HS-27A (cell line): ENCODE measurements at regions not wholly inside any gene's neighbourhood (a gene's known extent, or its start where the extent isn't known, plus 50 kb on each side); places are given as distances from the start of the nearest gene placed in this dataset.

ENCODE experiments used
- DNase-seq: peaks from one replicate; pipeline ENCODE4 v3.0.0-alpha.2; 2012; ENCODE audit warnings: low read depth, missing footprints

GRCh38 chr2:129069875-129070594, 751.4 kb upstream of the HS6ST1 start:
- no peak for DNase-seq

- no peak for DNase-seq
Observed at GRCh38 chr2:129070663-129071062, 752.0 kb upstream of the HS6ST1 start.

GRCh38 chr2:129071531-129071930, 752.9 kb upstream of the HS6ST1 start:
- no peak for DNase-seq

GRCh38 chr2:129074298-129074920, 755.7 kb upstream of the HS6ST1 start:
- DNase-seq = no peak

- no peak for DNase-seq
Observed at GRCh38 chr2:129078548-129078947, 759.9 kb upstream of the HS6ST1 start.

- no peak for DNase-seq
Observed at GRCh38 chr2:129080715-129081476, 762.2 kb upstream of the HS6ST1 start.

GRCh38 chr2:129085386-129085785, 766.7 kb upstream of the HS6ST1 start:
- DNase-seq = no peak

GRCh38 chr2:129087133-129087813, 768.6 kb upstream of the HS6ST1 start:
- no peak for DNase-seq

GRCh38 chr2:129091620-129092019, 773.0 kb upstream of the HS6ST1 start:
- DNase-seq = no peak

GRCh38 chr2:129092956-129093355, 774.3 kb upstream of the HS6ST1 start:
- DNase-seq = no peak

- DNase-seq = no peak
Observed at GRCh38 chr2:129101186-129101585, 782.5 kb upstream of the HS6ST1 start.

GRCh38 chr2:129103936-129104878, 785.5 kb upstream of the HS6ST1 start:
- no peak for DNase-seq

- no peak for DNase-seq
Observed at GRCh38 chr2:129112181-129112580, 793.5 kb upstream of the HS6ST1 start.

- DNase-seq = no peak
Observed at GRCh38 chr2:129113776-129114175, 795.1 kb upstream of the HS6ST1 start.

GRCh38 chr2:129117434-129117833, 798.8 kb upstream of the HS6ST1 start:
- no peak for DNase-seq

- no peak for DNase-seq
Observed at GRCh38 chr2:129118296-129118695, 799.6 kb upstream of the HS6ST1 start.

GRCh38 chr2:129129087-129129486, 810.4 kb upstream of the HS6ST1 start:
- no peak for DNase-seq

- DNase-seq = no peak
Observed at GRCh38 chr2:129133692-129134641, 815.3 kb upstream of the HS6ST1 start.

- no peak for DNase-seq
Observed at GRCh38 chr2:129135017-129135416, 816.3 kb upstream of the HS6ST1 start.

- no peak for DNase-seq
Observed at GRCh38 chr2:129139380-129139779, 820.7 kb upstream of the HS6ST1 start.
